ENCODE measurements at regions not wholly inside any gene's neighbourhood (a gene's known extent, or its start where the extent isn't known, plus 50 kb on each side); places are given as distances from the start of the nearest gene placed in this dataset.

- no peak for TF ChIP-seq EZH2 (IDR thresholded peaks at IDR 0.05; ENCODE audit: insufficient read depth, poor library complexity, severe bottlenecking)
- no peak for TF ChIP-seq EZH2phosphoT487 (IDR thresholded peaks at IDR 0.05; ENCODE audit: insufficient read depth, low read depth)
These were observed 59.7 kb downstream of the TLNRD1 start for GRCh38 chr15:81060470-81060869.

All from GM23248 (cell line).